H1 (cell line): ENCODE measurements at regions not wholly inside any gene's neighbourhood (a gene's known extent, or its start where the extent isn't known, plus 50 kb on each side); places are given as distances from the start of the nearest gene placed in this dataset.
"Not testable (repeated sequence)": the region's sequence is repeated elsewhere in the genome, so short reads cannot be mapped to it uniquely, and the experiment has no call there.

ENCODE experiments used
- CTCF ChIA-PET: fragments of 300-600 bp; sonication (Branson Sonifier 250); formaldehyde crosslinking; loops from one replicate; lab custom pipeline; 2021; ENCODE audit not compliant: partially characterized antibody; lab: Charles Lee
- POLR2A ChIA-PET: fragments of 300-600 bp; sonication (Branson Sonifier 250); formaldehyde crosslinking; loops from one replicate; lab custom pipeline; 2021; ENCODE audit warnings: inconsistent platforms; ENCODE audit not compliant: partially characterized antibody; lab: Charles Lee
- DNase-seq, 2 experiments: peaks; one replicate each; pipeline versions ENCODE4 v3.0.0 to v3.0.0-alpha.2; 2010 to 2022; ENCODE audit warnings: low spot score in 2 of 2, low read depth in 1 of 2, mixed read lengths in 1 of 2
- FAIRE-seq: peaks from 2 replicates; lab custom pipeline; 2011; peaks lifted over from hg19 to GRCh38; lab: Jason Lieb, UNC
- H2AFZ ChIP-seq: 2 replicates; pipeline ENCODE4 v1.8.1; 2012; ENCODE audit warnings: low read length, inconsistent platforms
- H2AK5ac ChIP-seq: 2 replicates; pipeline ENCODE4 v1.6.1; 2013; ENCODE audit warnings: low read depth, low read length
- H2BK120ac ChIP-seq: replicated peaks from 2 replicates; pipeline ENCODE3; 2013; ENCODE audit warnings: low read depth, low read length, inconsistent platforms
- H2BK12ac ChIP-seq: 2 replicates; pipeline ENCODE4 v1.6.1; 2013; ENCODE audit warnings: low read depth, low read length
- H2BK15ac ChIP-seq: 2 replicates; pipeline ENCODE4 v1.6.1; 2013; ENCODE audit warnings: low read length
- H2BK20ac ChIP-seq: 2 replicates; pipeline ENCODE4 v1.6.1; 2013; ENCODE audit warnings: low read length
- H2BK5ac ChIP-seq: 2 replicates; pipeline ENCODE4 v1.6.1; 2013; ENCODE audit warnings: low read depth, low read length
- H3K14ac ChIP-seq: 2 replicates; pipeline ENCODE4 v1.6.1; 2013; ENCODE audit warnings: inconsistent platforms; ENCODE audit not compliant: insufficient read length
- H3K18ac ChIP-seq: 2 replicates; pipeline ENCODE4 v1.6.1; 2013; ENCODE audit warnings: low read length; ENCODE audit errors: extremely low read depth
- H3K23ac ChIP-seq: 2 replicates; pipeline ENCODE4 v1.6.1; 2013; ENCODE audit warnings: inconsistent platforms; ENCODE audit not compliant: insufficient read length
- H3K23me2 ChIP-seq: 2 replicates; pipeline ENCODE4 v1.6.1; 2013; ENCODE audit warnings: low read depth, low read length
- H3K27ac ChIP-seq: 2 replicates; pipeline ENCODE4 v1.6.1; 2011; ENCODE audit warnings: low read depth, low read length, inconsistent platforms
- H3K27me3 ChIP-seq, 4 experiments: replicated peaks in 1 of 4; 1 replicate in 1 of 4; 2 replicates in 3 of 4; pipeline versions ENCODE4 v1.6.1 to v1.8.1; 2011 to 2013; ENCODE audit warnings: low read length in 3 of 4, mild to moderate bottlenecking in 3 of 4, inconsistent platforms in 2 of 4, mixed read lengths in 2 of 4, moderate library complexity in 1 of 4; ENCODE audit not compliant: control insufficient read depth in 3 of 4, insufficient read depth in 3 of 4; ENCODE audit errors: extremely low read depth in 1 of 4
- H3K36me3 ChIP-seq, 4 experiments: 2 replicates each; pipeline versions ENCODE4 v1.6.1 to v1.8.1; 2011 to 2013; ENCODE audit warnings: mild to moderate bottlenecking in 4 of 4, low read length in 3 of 4, moderate library complexity in 2 of 4, control low read depth in 1 of 4, inconsistent platforms in 1 of 4; ENCODE audit not compliant: insufficient read depth in 4 of 4, control insufficient read depth in 2 of 4
- H3K4ac ChIP-seq: replicated peaks from 2 replicates; pipeline ENCODE3; 2013; ENCODE audit warnings: low read length, low read depth, mixed read lengths, inconsistent platforms; ENCODE audit not compliant: insufficient read length
- H3K4me1 ChIP-seq, 4 experiments: replicated peaks in 1 of 4; 1 replicate in 1 of 4; 2 replicates in 3 of 4; pipeline versions ENCODE4 v1.6.1 to v1.8.1; 2011 to 2013; ENCODE audit warnings: low read length in 3 of 4, inconsistent platforms in 2 of 4, mixed read lengths in 1 of 4; ENCODE audit not compliant: insufficient read depth in 4 of 4, control insufficient read depth in 3 of 4
- H3K4me2 ChIP-seq, 2 experiments: 2 replicates each; pipeline versions ENCODE4 v1.6.1 to v1.8.1; 2011 to 2013; ENCODE audit warnings: low read depth in 2 of 2, low read length in 2 of 2, control low read depth in 1 of 2, inconsistent platforms in 1 of 2, mild to moderate bottlenecking in 1 of 2; ENCODE audit not compliant: insufficient read depth in 1 of 2
- H3K4me3 ChIP-seq, 4 experiments: fragments of 200-600, 300-600 bp in 1 of 4; sonication (generic), shearing (Covaris generic), sonication (Bioruptor Twin) in 1 of 4; 2 replicates each; pipeline versions ENCODE4 v1.5.1 to v1.8.1; 2011 to 2016; ENCODE audit warnings: low read length in 4 of 4, low read depth in 3 of 4, control low read depth in 2 of 4, inconsistent platforms in 2 of 4, mild to moderate bottlenecking in 2 of 4, mixed read lengths in 1 of 4, moderate library complexity in 1 of 4; ENCODE audit not compliant: insufficient read depth in 2 of 4; ENCODE audit errors: extremely low read depth in 1 of 4
- H3K56ac ChIP-seq: replicated peaks from 2 replicates; pipeline ENCODE3; 2013; ENCODE audit warnings: low read depth, mild to moderate bottlenecking, mixed read lengths, low read length, inconsistent platforms; ENCODE audit not compliant: insufficient read length
- H3K79me1 ChIP-seq: 2 replicates; pipeline ENCODE4 v1.6.1; 2013; ENCODE audit warnings: low read depth, low read length, control low read depth
- H3K79me2 ChIP-seq, 2 experiments: 2 replicates each; pipeline versions ENCODE4 v1.6.1 to v1.8.1; 2012 to 2013; ENCODE audit warnings: low read length in 2 of 2, mild to moderate bottlenecking in 2 of 2, inconsistent platforms in 1 of 2; ENCODE audit not compliant: insufficient read depth in 2 of 2, control insufficient read depth in 1 of 2
- H3K9ac ChIP-seq, 4 experiments: replicated peaks in 1 of 4; 1 replicate in 1 of 4; 2 replicates in 3 of 4; pipeline versions ENCODE4 v1.6.1 to v1.8.1; 2011 to 2013; ENCODE audit warnings: low read depth in 3 of 4, low read length in 3 of 4, control low read depth in 2 of 4, mild to moderate bottlenecking in 2 of 4, moderate library complexity in 2 of 4, inconsistent platforms in 1 of 4; ENCODE audit errors: extremely low read depth in 1 of 4
- H3K9me3 ChIP-seq, 2 experiments: 2 replicates each; pipeline versions ENCODE4 v1.6.1 to v1.8.1; 2012 to 2013; ENCODE audit warnings: mild to moderate bottlenecking in 2 of 2, moderate library complexity in 2 of 2, control low read depth in 1 of 2, inconsistent platforms in 1 of 2, low read depth in 1 of 2, low read length in 1 of 2, mixed read lengths in 1 of 2; ENCODE audit not compliant: insufficient read depth in 2 of 2
- H4K20me1 ChIP-seq, 2 experiments: replicated peaks in 1 of 2; 2 replicates each; pipeline versions ENCODE3 to v1.8.1; 2011 to 2013; ENCODE audit warnings: inconsistent platforms in 2 of 2, low read length in 2 of 2, mild to moderate bottlenecking in 1 of 2; ENCODE audit not compliant: insufficient read depth in 2 of 2, control insufficient read depth in 1 of 2
- H4K5ac ChIP-seq: 2 replicates; pipeline ENCODE4 v1.6.1; 2013; ENCODE audit warnings: low read length, low read depth, mixed read lengths, inconsistent platforms; ENCODE audit not compliant: insufficient read length
- H4K8ac ChIP-seq: 2 replicates; pipeline ENCODE4 v1.8.0; 2013; ENCODE audit warnings: mild to moderate bottlenecking, moderate library complexity, low read length, inconsistent platforms; ENCODE audit not compliant: insufficient read depth; ENCODE audit errors: extremely low read depth
- H4K91ac ChIP-seq: replicated peaks from 2 replicates; pipeline ENCODE3; 2013; ENCODE audit warnings: low read length, mixed read lengths, inconsistent platforms; ENCODE audit not compliant: insufficient read length

GRCh38 chr12:90208379-90208778 lies 499.7 kb upstream of the ATP2B1 start:
- H3K4me1 ChIP-seq, H2AK5ac ChIP-seq, H3K27me3 ChIP-seq, H3K79me2 ChIP-seq, H2BK5ac ChIP-seq, H3K79me1 ChIP-seq, H4K8ac ChIP-seq, POLR2A ChIA-PET, H3K23me2 ChIP-seq, H4K20me1 ChIP-seq, H2BK15ac ChIP-seq, DNase-seq, H3K18ac ChIP-seq, H4K91ac ChIP-seq, H3K9ac ChIP-seq, H2BK20ac ChIP-seq, H2AFZ ChIP-seq, CTCF ChIA-PET, H3K4me3 ChIP-seq, H3K23ac ChIP-seq, H3K27ac ChIP-seq, H3K4ac ChIP-seq, H3K14ac ChIP-seq, H3K4me2 ChIP-seq, FAIRE-seq, H3K56ac ChIP-seq, H4K5ac ChIP-seq, H2BK12ac ChIP-seq, H3K36me3 ChIP-seq, H2BK120ac ChIP-seq: not testable (repeated sequence)
- peaks cover 12 to 13% of the 10 kb centered on the region in 2 experiments for H3K9me3 ChIP-seq
